Right lobe of liver (tissue), 6 donors: ENCODE measurements at regions not wholly inside any gene's neighbourhood (a gene's known extent, or its start where the extent isn't known, plus 50 kb on each side); places are given as distances from the start of the nearest gene placed in this dataset.
"Not testable (repeated sequence)": the region's sequence is repeated elsewhere in the genome, so short reads cannot be mapped to it uniquely, and the experiment has no call there.

Source experiments
- ATAC-seq, 4 donors: fragments of 200-7000 bp; cut with Tn5 transposase; one replicate each; pipeline ENCODE4 v1.9.1; 2020; ENCODE audit warnings: mild to moderate bottlenecking in 4 of 4, moderate library complexity in 4 of 4
- DNase-seq, 3 donors: peaks; one replicate each; pipeline ENCODE4 v3.0.0-alpha.2; 2020
- H3K27ac ChIP-seq, 3 donors: fragments of 200-600 bp; one replicate each; pipeline ENCODE4 v1.8.0; 2022
- H3K27me3 ChIP-seq, 2 donors: fragments of 200-600 bp; one replicate each; pipeline ENCODE4 v1.8.0; 2022
- H3K36me3 ChIP-seq, 4 donors: fragments of 200-600 bp; sonication (generic) in 1 of 4; one replicate each; pipeline versions ENCODE4 v1.5.1 to v1.8.0; 2017 to 2022; ENCODE audit warnings: control low read depth in 1 of 4
- H3K4me1 ChIP-seq, 4 donors: fragments of 200-600 bp; sonication (generic) in 1 of 4; one replicate each; pipeline versions ENCODE4 v1.5.1 to v1.8.0; 2017 to 2022; ENCODE audit warnings: control low read depth in 1 of 4
- H3K4me3 ChIP-seq, 3 donors: fragments of 200-600 bp; one replicate each; pipeline ENCODE4 v1.8.0; 2022
- H3K9me3 ChIP-seq, 4 donors: fragments of 200-600 bp; sonication (generic) in 1 of 4; one replicate each; pipeline versions ENCODE4 v1.5.1 to v1.8.0; 2017 to 2022; ENCODE audit warnings: control low read depth in 1 of 4
- CTCF ChIP-seq, 4 donors: fragments of 200-600 bp in 3 of 4; fragments of 450-650 bp in 1 of 4; IDR thresholded peaks; one replicate each; pipeline versions ENCODE4 v1.5.1 to v1.8.0; 2016 to 2022; ENCODE audit warnings: antibody characterized with exemption in 4 of 4, mild to moderate bottlenecking in 2 of 4
- POLR2A ChIP-seq: fragments of 450-650 bp; IDR thresholded peaks from one replicate; pipeline ENCODE4 v1.6.1; 2017; ENCODE audit warnings: antibody characterized with exemption, mild to moderate bottlenecking
- WGBS: methylation state at CpG from one replicate; pipeline ENCODE4 v1.1.6; 2018; ENCODE audit warnings: low coverage, low lambda C conversion rate; ENCODE audit not compliant: insufficient coverage; ENCODE audit errors: missing lambda C conversion rate; 5-methylcytosine and 5-hydroxymethylcytosine counted together
- intact Hi-C, 2 donors: fragments of 100-400 bp; cut with DNase I; formaldehyde crosslinking; loops; one replicate each; pipeline versions ENCODE4 v1.11.2 to v1.14.1; 2022
- donor health status: DM: no; HTN: yes; CAD: no.
- donor health status: DM: no; HTN: no; CAD: no.
- donor health status: DM: no; HTN: no; CAD: no.
- donor health status: DM: no; HTN: yes; CAD: no.
- donor health status: DM: no; HTN: yes; CAD: no.

GRCh38 chr1:198846556-198846955 is 207.7 kb downstream of the PTPRC start:
- no peak for ATAC-seq

GRCh38 chr1:198848206-198848605 is 209.4 kb downstream of the PTPRC start:
- H3K4me1 ChIP-seq = no peaks in the 10 kb centered on the region
- DNase-seq = no peak
- H3K27me3 ChIP-seq = no peaks in the 10 kb centered on the region
- TF ChIP-seq POLR2A (no peak), CTCF (IDR thresholded peaks at IDR 0.05) (no peak)
- 86% methylated on average over 1 of the region's 1 CpG for WGBS
- intact Hi-C loops = no loop called here
- ATAC-seq = no peak
- H3K4me3 ChIP-seq = no peak overlapping the region
- H3K27ac ChIP-seq = no peak overlapping the region
- no peaks in the 10 kb centered on the region for H3K9me3 ChIP-seq
- H3K36me3 ChIP-seq = no peaks in the 10 kb centered on the region

More at GRCh38 chr1:198846556-198846955, 207.7 kb downstream of the PTPRC start:
- H3K27ac ChIP-seq = no peak overlapping the region
- intact Hi-C loops = no loop called here
- DNase-seq = no peak
- no peak overlapping the region for H3K4me3 ChIP-seq
- no peaks in the 10 kb centered on the region for H3K36me3 ChIP-seq
- H3K4me1 ChIP-seq = no peaks in the 10 kb centered on the region
- 58% methylated on average over 2 of the region's 2 CpGs for WGBS
- no peaks in the 10 kb centered on the region for H3K9me3 ChIP-seq
- no peaks in the 10 kb centered on the region for H3K27me3 ChIP-seq
- TF ChIP-seq POLR2A = no peak
- TF ChIP-seq CTCF (IDR thresholded peaks at IDR 0.05) = no peak

- Histone ChIP-seq H3K36me3 (no peaks in the 10 kb centered on the region), H3K4me3 (no peak overlapping the region), H3K27me3 (no peaks in the 10 kb centered on the region), H3K4me1 (no peaks in the 10 kb centered on the region), H3K27ac (no peak overlapping the region), H3K9me3 (no peaks in the 10 kb centered on the region)
- ATAC-seq = no peak
- no peak for TF ChIP-seq CTCF (IDR thresholded peaks at IDR 0.05)
- no peak for DNase-seq
- 88% methylated on average over 1 of the region's 1 CpG for WGBS
- intact Hi-C loops = no loop called here
Observed at GRCh38 chr1:198848649-198849048, 209.8 kb downstream of the PTPRC start.

- no peaks in the 10 kb centered on the region for H3K4me1 ChIP-seq
- 83% methylated on average over 2 of the region's 2 CpGs for WGBS
- no peaks in the 10 kb centered on the region for H3K36me3 ChIP-seq
- H3K9me3 ChIP-seq = no peaks in the 10 kb centered on the region
- intact Hi-C loops = no loop called here
- H3K27ac ChIP-seq = no peak overlapping the region
- no peak for ATAC-seq
- no peak for DNase-seq
- TF ChIP-seq POLR2A (no peak), CTCF (IDR thresholded peaks at IDR 0.05) (no peak)
- no peak overlapping the region for H3K4me3 ChIP-seq
- H3K27me3 ChIP-seq = no peaks in the 10 kb centered on the region
Observed at GRCh38 chr1:198849093-198849492, 210.3 kb downstream of the PTPRC start.

- WGBS = 73% methylated on average over 1 of the region's 1 CpG
- Histone ChIP-seq H3K27ac (no peak overlapping the region), H3K9me3 (no peaks in the 10 kb centered on the region), H3K36me3 (no peaks in the 10 kb centered on the region), H3K27me3 (no peaks in the 10 kb centered on the region), H3K4me1 (no peaks in the 10 kb centered on the region), H3K4me3 (no peak overlapping the region)
- intact Hi-C loops = no loop called here
- DNase-seq (no peak), ATAC-seq (no peak)
- no peak for TF ChIP-seq POLR2A
- no peak for TF ChIP-seq CTCF (IDR thresholded peaks at IDR 0.05)
Observed at GRCh38 chr1:198850196-198850595, 211.4 kb downstream of the PTPRC start.

GRCh38 chr1:198850966-198851365 is 212.1 kb downstream of the PTPRC start:
- ATAC-seq, H3K36me3 ChIP-seq, DNase-seq, H3K27ac ChIP-seq, H3K27me3 ChIP-seq, H3K9me3 ChIP-seq, intact Hi-C loops, H3K4me3 ChIP-seq, H3K4me1 ChIP-seq: not testable (repeated sequence)
- 74% methylated on average over 5 of the region's 5 CpGs for WGBS
